ENCODE measurements at regions not wholly inside any gene's neighbourhood (a gene's known extent, or its start where the extent isn't known, plus 50 kb on each side); places are given as distances from the start of the nearest gene placed in this dataset.

DNA sequence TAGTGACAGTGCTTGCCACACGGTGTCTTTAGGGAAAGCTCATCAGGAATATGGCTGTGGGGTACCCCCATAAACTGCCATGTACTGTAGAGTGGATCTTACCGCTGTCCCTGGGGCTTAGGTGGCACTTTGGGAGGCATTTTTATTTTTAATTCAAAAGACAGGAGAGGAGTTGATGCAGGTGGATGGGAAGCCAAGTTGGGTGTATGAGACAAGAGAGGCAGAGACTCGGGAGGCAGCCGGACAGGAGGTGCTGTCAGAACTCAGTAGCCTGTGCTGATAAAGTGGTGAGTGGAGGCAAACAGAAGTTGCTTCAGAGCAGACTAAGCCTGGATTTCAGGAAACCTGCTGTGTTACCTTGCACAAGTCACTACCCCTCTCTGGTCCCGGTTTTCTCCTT lies 185.9 kb downstream of the TMEM132E start:
- TF ChIP-seq, protein P1, sequence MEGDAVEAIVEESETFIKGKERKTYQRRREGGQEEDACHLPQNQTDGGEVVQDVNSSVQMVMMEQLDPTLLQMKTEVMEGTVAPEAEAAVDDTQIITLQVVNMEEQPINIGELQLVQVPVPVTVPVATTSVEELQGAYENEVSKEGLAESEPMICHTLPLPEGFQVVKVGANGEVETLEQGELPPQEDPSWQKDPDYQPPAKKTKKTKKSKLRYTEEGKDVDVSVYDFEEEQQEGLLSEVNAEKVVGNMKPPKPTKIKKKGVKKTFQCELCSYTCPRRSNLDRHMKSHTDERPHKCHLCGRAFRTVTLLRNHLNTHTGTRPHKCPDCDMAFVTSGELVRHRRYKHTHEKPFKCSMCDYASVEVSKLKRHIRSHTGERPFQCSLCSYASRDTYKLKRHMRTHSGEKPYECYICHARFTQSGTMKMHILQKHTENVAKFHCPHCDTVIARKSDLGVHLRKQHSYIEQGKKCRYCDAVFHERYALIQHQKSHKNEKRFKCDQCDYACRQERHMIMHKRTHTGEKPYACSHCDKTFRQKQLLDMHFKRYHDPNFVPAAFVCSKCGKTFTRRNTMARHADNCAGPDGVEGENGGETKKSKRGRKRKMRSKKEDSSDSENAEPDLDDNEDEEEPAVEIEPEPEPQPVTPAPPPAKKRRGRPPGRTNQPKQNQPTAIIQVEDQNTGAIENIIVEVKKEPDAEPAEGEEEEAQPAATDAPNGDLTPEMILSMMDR (IDR thresholded peaks at IDR 0.05; ENCODE audit: insufficient read depth, low read depth, low read length): no peak
- no peak for TF ChIP-seq EZH2 (IDR thresholded peaks at IDR 0.05; ENCODE audit: insufficient read depth, low read length)
